ENCODE measurements at regions not wholly inside any gene's neighbourhood (a gene's known extent, or its start where the extent isn't known, plus 50 kb on each side); places are given as distances from the start of the nearest gene placed in this dataset.

DNA sequence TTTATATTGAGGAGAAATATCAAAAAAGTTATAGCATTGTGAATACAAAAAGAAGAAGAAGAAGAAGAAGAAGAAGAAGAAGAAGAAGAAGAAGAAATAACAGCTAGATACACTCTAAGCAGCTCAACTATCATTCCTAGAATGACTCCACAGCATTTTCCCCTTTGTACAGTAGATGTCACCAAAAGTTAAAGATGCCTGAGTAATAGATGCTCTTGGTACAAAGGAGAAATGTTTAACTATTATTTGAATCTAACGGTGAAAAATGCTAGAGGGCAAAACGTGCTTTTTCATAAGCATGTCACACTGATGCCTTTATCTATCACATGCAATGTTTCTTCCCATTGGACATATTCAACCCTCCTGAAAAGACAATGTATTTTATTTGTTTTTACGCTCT lies 178.4 kb upstream of the GPRIN3 start (continued):
- TF ChIP-seq PATZ1 (CRISPR knock-in tag; IDR thresholded peaks at IDR 0.05; ENCODE audit: borderline replicate concordance) = no peak
- TF ChIP-seq ZNF780A (CRISPR knock-in tag; IDR thresholded peaks at IDR 0.05) = no peak
- no peak for TF ChIP-seq ADNP (tag; IDR thresholded peaks at IDR 0.05)
- TF ChIP-seq CREB3 (tag; conservative IDR thresholded peaks at IDR 0.05; ENCODE audit: low read depth) = no peak
- TF ChIP-seq SAFB (IDR thresholded peaks at IDR 0.05; ENCODE audit: borderline replicate concordance, low read depth, low read length) = no peak
- TF ChIP-seq ZNF766 (CRISPR knock-in tag; conservative IDR thresholded peaks at IDR 0.05) = no peak
- no peak for TF ChIP-seq ARID3A (IDR thresholded peaks at IDR 0.05; ENCODE audit: borderline replicate concordance, low read depth, low read length)
- TF ChIP-seq, protein P1, sequence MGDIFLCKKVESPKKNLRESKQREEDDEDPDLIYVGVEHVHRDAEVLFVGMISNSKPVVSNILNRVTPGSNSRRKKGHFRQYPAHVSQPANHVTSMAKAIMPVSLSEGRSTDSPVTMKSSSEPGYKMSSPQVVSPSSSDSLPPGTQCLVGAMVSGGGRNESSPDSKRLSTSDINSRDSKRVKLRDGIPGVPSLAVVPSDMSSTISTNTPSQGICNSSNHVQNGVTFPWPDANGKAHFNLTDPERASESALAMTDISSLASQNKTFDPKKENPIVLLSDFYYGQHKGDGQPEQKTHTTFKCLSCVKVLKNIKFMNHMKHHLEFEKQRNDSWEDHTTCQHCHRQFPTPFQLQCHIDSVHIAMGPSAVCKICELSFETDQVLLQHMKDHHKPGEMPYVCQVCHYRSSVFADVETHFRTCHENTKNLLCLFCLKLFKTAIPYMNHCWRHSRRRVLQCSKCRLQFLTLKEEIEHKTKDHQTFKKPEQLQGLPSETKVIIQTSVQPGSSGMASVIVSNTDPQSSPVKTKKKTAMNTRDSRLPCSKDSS (IDR thresholded peaks at IDR 0.05; ENCODE audit: low read depth, partially characterized antibody) = no peak
- TF ChIP-seq MXI1 (IDR thresholded peaks at IDR 0.05; ENCODE audit: low read depth, low read length) = no peak
- no peak for TF ChIP-seq HDAC2 (IDR thresholded peaks at IDR 0.05)
- no peak for TF ChIP-seq CHD1 (IDR thresholded peaks at IDR 0.05; ENCODE audit: low read length)
- no peak for TF ChIP-seq GTF2E2 (tag; IDR thresholded peaks at IDR 0.05)
- no peak for TF ChIP-seq STAT5A (IDR thresholded peaks at IDR 0.05; ENCODE audit: borderline replicate concordance, low read length)
- no peak for TF ChIP-seq COPS2 (conservative IDR thresholded peaks at IDR 0.05)
- TF ChIP-seq RAD21 (CRISPR knock-in tag; conservative IDR thresholded peaks at IDR 0.05 in 1 of 2, IDR thresholded peaks at IDR 0.05 in 1 of 2) = peak; percentile 52 to 67
- TF ChIP-seq FOXJ3 (CRISPR knock-in tag; IDR thresholded peaks at IDR 0.05) = no peak
- no peak for TF ChIP-seq CBX2 (IDR thresholded peaks at IDR 0.05; ENCODE audit: insufficient read depth, low read length, poor library complexity, severe bottlenecking)
- no peak for TF ChIP-seq CHD4 (IDR thresholded peaks at IDR 0.05; ENCODE audit: insufficient read depth, insufficient replicate concordance, low read depth, low read length, poor library complexity, severe bottlenecking)
- no peak for TF ChIP-seq RBM25 (IDR thresholded peaks at IDR 0.05; ENCODE audit: low read depth, low read length, severe bottlenecking)
